Tibial nerve (tissue), 4 donors: ENCODE measurements at regions not wholly inside any gene's neighbourhood (a gene's known extent, or its start where the extent isn't known, plus 50 kb on each side); places are given as distances from the start of the nearest gene placed in this dataset.

Source experiments
- CTCF ChIP-seq, 5 experiments: fragments of 200-600 bp in 3 of 5; fragments of 450-650 bp in 2 of 5; sonication (generic) in 3 of 5; IDR thresholded peaks; one replicate each; pipeline ENCODE4 v1.5.1; 2016 to 2019; ENCODE audit warnings: antibody characterized with exemption in 5 of 5, mild to moderate bottlenecking in 3 of 5, moderate library complexity in 2 of 5
- EP300 ChIP-seq, 2 donors: sonication (generic); formaldehyde crosslinking; IDR thresholded peaks; one replicate each; pipeline ENCODE4 v1.6.1; 2017; ENCODE audit warnings: antibody characterized with exemption in 2 of 2, mild to moderate bottlenecking in 1 of 2
- POLR2A ChIP-seq, 2 donors: fragments of 450-650 bp; IDR thresholded peaks; one replicate each; pipeline ENCODE4 v1.6.1; 2017; ENCODE audit warnings: antibody characterized with exemption in 2 of 2, mild to moderate bottlenecking in 2 of 2, moderate library complexity in 2 of 2

GRCh38 chr10:58892031-58892531 is 284.4 kb upstream of the PHYHIPL start:
- TF ChIP-seq CTCF (IDR thresholded peaks at IDR 0.05) (no peak), POLR2A (IDR thresholded peaks at IDR 0.05) (no peak), EP300 (IDR thresholded peaks at IDR 0.05) (no peak)
